ENCODE measurements at regions not wholly inside any gene's neighbourhood (a gene's known extent, or its start where the extent isn't known, plus 50 kb on each side); places are given as distances from the start of the nearest gene placed in this dataset.

- no peak overlapping the region for H3K4me3 ChIP-seq (ENCODE audit: low read depth, low read length)
- DNase-seq (ENCODE audit: low read depth) = no peak
These were observed 503.4 kb downstream of the PLXNA4 start for GRCh38 chr7:132072873-132073272.

GRCh38 chr7:132072165-132072564 is 504.1 kb downstream of the PLXNA4 start:
- no peak overlapping the region for H3K4me3 ChIP-seq (ENCODE audit: low read depth, low read length)
- no peak for DNase-seq (ENCODE audit: low read depth)

GRCh38 chr7:132069306-132069705 is 507.0 kb downstream of the PLXNA4 start:
- no peak for DNase-seq (ENCODE audit: low read depth)
- H3K4me3 ChIP-seq (ENCODE audit: low read depth, low read length) = no peak overlapping the region

GRCh38 chr7:132066761-132067171 is 509.5 kb downstream of the PLXNA4 start:
- H3K4me3 ChIP-seq (ENCODE audit: low read depth, low read length) = no peak overlapping the region
- peak; percentile 36 for DNase-seq (ENCODE audit: low read depth)

GRCh38 chr7:132065989-132066603 is 509.7 kb upstream of the PODXL start:
- no peak overlapping the region for H3K4me3 ChIP-seq (ENCODE audit: low read depth, low read length)
- DNase-seq (ENCODE audit: low read depth) = no peak

- DNase-seq (ENCODE audit: low read depth) = peak; percentile 90
- H3K4me3 ChIP-seq (ENCODE audit: low read depth, low read length) = no peak overlapping the region
These were observed 509.0 kb upstream of the PODXL start for GRCh38 chr7:132065193-132065988.

GRCh38 chr7:132063800-132064199 is 507.4 kb upstream of the PODXL start:
- DNase-seq (ENCODE audit: low read depth) = no peak
- no peak overlapping the region for H3K4me3 ChIP-seq (ENCODE audit: low read depth, low read length)

GRCh38 chr7:132061937-132062336 is 505.5 kb upstream of the PODXL start:
- peak; percentile 18 for DNase-seq (ENCODE audit: low read depth)
- H3K4me3 ChIP-seq (ENCODE audit: low read depth, low read length) = no peak overlapping the region

- H3K4me3 ChIP-seq (ENCODE audit: low read depth, low read length) = no peak overlapping the region
- no peak for DNase-seq (ENCODE audit: low read depth)
These were observed 502.7 kb upstream of the PODXL start for GRCh38 chr7:132059141-132059540.

GRCh38 chr7:132055336-132056120 is 499.1 kb upstream of the PODXL start:
- no peak for DNase-seq (ENCODE audit: low read depth)
- H3K4me3 ChIP-seq (ENCODE audit: low read depth, low read length) = no peak overlapping the region

- no peak overlapping the region for H3K4me3 ChIP-seq (ENCODE audit: low read depth, low read length)
- no peak for DNase-seq (ENCODE audit: low read depth)
These were observed 497.4 kb upstream of the PODXL start for GRCh38 chr7:132053871-132054270.

GRCh38 chr7:132051311-132051710 is 494.9 kb upstream of the PODXL start:
- H3K4me3 ChIP-seq (ENCODE audit: low read depth, low read length) = no peak overlapping the region
- DNase-seq (ENCODE audit: low read depth) = no peak

GRCh38 chr7:132049462-132050304 is 493.3 kb upstream of the PODXL start:
- no peak overlapping the region for H3K4me3 ChIP-seq (ENCODE audit: low read depth, low read length)
- DNase-seq (ENCODE audit: low read depth) = no peak

GRCh38 chr7:132045481-132045980 is 489.1 kb upstream of the PODXL start:
- no peak overlapping the region for H3K4me3 ChIP-seq (ENCODE audit: low read depth, low read length)
- DNase-seq (ENCODE audit: low read depth) = no peak

- H3K4me3 ChIP-seq (ENCODE audit: low read depth, low read length) = no peak overlapping the region
- DNase-seq (ENCODE audit: low read depth) = no peak
These were observed 488.6 kb upstream of the PODXL start for GRCh38 chr7:132045002-132045401.

- DNase-seq (ENCODE audit: low read depth) = no peak
- no peak overlapping the region for H3K4me3 ChIP-seq (ENCODE audit: low read depth, low read length)
These were observed 487.8 kb upstream of the PODXL start for GRCh38 chr7:132044247-132044646.

- DNase-seq (ENCODE audit: low read depth) = no peak
- H3K4me3 ChIP-seq (ENCODE audit: low read depth, low read length) = no peak overlapping the region
These were observed 484.7 kb upstream of the PODXL start for GRCh38 chr7:132041108-132041507.

- H3K4me3 ChIP-seq (ENCODE audit: low read depth, low read length) = no peak overlapping the region
- DNase-seq (ENCODE audit: low read depth) = no peak
These were observed 479.3 kb upstream of the PODXL start for GRCh38 chr7:132035517-132036362.
